ENCODE measurements at regions not wholly inside any gene's neighbourhood (a gene's known extent, or its start where the extent isn't known, plus 50 kb on each side); places are given as distances from the start of the nearest gene placed in this dataset.
"Not testable (repeated sequence)": the region's sequence is repeated elsewhere in the genome, so short reads cannot be mapped to it uniquely, and the experiment has no call there.

GRCh38 chr18:15003231-15003630 lies 255.3 kb downstream of the ANKRD30B start:
- not testable (repeated sequence) for H3K4me3 ChIP-seq (ENCODE audit: low read length); H3K4ac ChIP-seq (ENCODE audit: low read depth, low read length); H3K36me3 ChIP-seq (ENCODE audit: control insufficient read depth, insufficient read depth, low read length); H4K8ac ChIP-seq (ENCODE audit: low read depth, low read length); H2BK120ac ChIP-seq (ENCODE audit: low read depth, low read length); H3K4me2 ChIP-seq (ENCODE audit: low read length); H3K56ac ChIP-seq (ENCODE audit: low read length); H3K9ac ChIP-seq (ENCODE audit: low read length); H3K79me2 ChIP-seq (ENCODE audit: control insufficient read depth, insufficient read depth, low read length); DNase-seq; H3K18ac ChIP-seq (ENCODE audit: low read length); H4K5ac ChIP-seq (ENCODE audit: low read length); H3K27me3 ChIP-seq (ENCODE audit: insufficient read depth, low read length, poor library complexity); H3K27ac ChIP-seq (ENCODE audit: low read depth, low read length); H3K4me1 ChIP-seq (ENCODE audit: control insufficient read depth, low read depth, low read length); H3K79me1 ChIP-seq (ENCODE audit: low read length); H2BK15ac ChIP-seq (replicated peaks; ENCODE audit: low read depth); H3K23ac ChIP-seq (ENCODE audit: low read length); H2AK5ac ChIP-seq (ENCODE audit: low read length); H2BK5ac ChIP-seq (ENCODE audit: low read length)
- WGBS (ENCODE audit: extremely low coverage, insufficient coverage, low lambda C conversion rate): no CpG with 5 or more reads among the region's 12 CpGs

GRCh38 chr18:15003636-15004269 lies 255.8 kb downstream of the ANKRD30B start:
- not testable (repeated sequence) for H2BK120ac ChIP-seq (ENCODE audit: low read depth, low read length); H2AK5ac ChIP-seq (ENCODE audit: low read length); H2BK15ac ChIP-seq (replicated peaks; ENCODE audit: low read depth); H3K79me1 ChIP-seq (ENCODE audit: low read length); H3K79me2 ChIP-seq (ENCODE audit: control insufficient read depth, insufficient read depth, low read length); H3K36me3 ChIP-seq (ENCODE audit: control insufficient read depth, insufficient read depth, low read length); H3K27me3 ChIP-seq (ENCODE audit: insufficient read depth, low read length, poor library complexity); H2BK5ac ChIP-seq (ENCODE audit: low read length); H3K27ac ChIP-seq (ENCODE audit: low read depth, low read length); H3K4me3 ChIP-seq (ENCODE audit: low read length); H3K4me2 ChIP-seq (ENCODE audit: low read length); DNase-seq; H3K4me1 ChIP-seq (ENCODE audit: control insufficient read depth, low read depth, low read length); H4K5ac ChIP-seq (ENCODE audit: low read length); H3K4ac ChIP-seq (ENCODE audit: low read depth, low read length); H3K23ac ChIP-seq (ENCODE audit: low read length); H3K56ac ChIP-seq (ENCODE audit: low read length); H3K18ac ChIP-seq (ENCODE audit: low read length); H4K8ac ChIP-seq (ENCODE audit: low read depth, low read length); H3K9ac ChIP-seq (ENCODE audit: low read length)
- no CpG with 5 or more reads among the region's 18 CpGs for WGBS (ENCODE audit: extremely low coverage, insufficient coverage, low lambda C conversion rate)

- not testable (repeated sequence) for H3K4me1 ChIP-seq (ENCODE audit: control insufficient read depth, low read depth, low read length); H3K4me2 ChIP-seq (ENCODE audit: low read length); H3K27ac ChIP-seq (ENCODE audit: low read depth, low read length); H3K18ac ChIP-seq (ENCODE audit: low read length); H3K36me3 ChIP-seq (ENCODE audit: control insufficient read depth, insufficient read depth, low read length); H2BK5ac ChIP-seq (ENCODE audit: low read length); H3K4me3 ChIP-seq (ENCODE audit: low read length); H3K23ac ChIP-seq (ENCODE audit: low read length); H3K79me1 ChIP-seq (ENCODE audit: low read length); DNase-seq; H3K9ac ChIP-seq (ENCODE audit: low read length); H2BK15ac ChIP-seq (replicated peaks; ENCODE audit: low read depth); H3K79me2 ChIP-seq (ENCODE audit: control insufficient read depth, insufficient read depth, low read length); H3K27me3 ChIP-seq (ENCODE audit: insufficient read depth, low read length, poor library complexity); H2BK120ac ChIP-seq (ENCODE audit: low read depth, low read length); H3K4ac ChIP-seq (ENCODE audit: low read depth, low read length); H3K56ac ChIP-seq (ENCODE audit: low read length); H4K8ac ChIP-seq (ENCODE audit: low read depth, low read length); H2AK5ac ChIP-seq (ENCODE audit: low read length); H4K5ac ChIP-seq (ENCODE audit: low read length)
- no CpG with 5 or more reads among the region's 22 CpGs for WGBS (ENCODE audit: extremely low coverage, insufficient coverage, low lambda C conversion rate)
Observed at GRCh38 chr18:15004270-15004973, 256.4 kb downstream of the ANKRD30B start.

GRCh38 chr18:15005313-15006130 lies 257.6 kb downstream of the ANKRD30B start:
- Histone ChIP-seq H2BK120ac (ENCODE audit: low read depth, low read length) (no peak overlapping the region), H3K79me1 (ENCODE audit: low read length) (no peaks in the 10 kb centered on the region), H4K8ac (ENCODE audit: low read depth, low read length) (no peak overlapping the region), H3K79me2 (ENCODE audit: control insufficient read depth, insufficient read depth, low read length) (no peaks in the 10 kb centered on the region), H4K5ac (ENCODE audit: low read length) (no peak overlapping the region), H3K4me1 (ENCODE audit: control insufficient read depth, low read depth, low read length) (no peaks in the 10 kb centered on the region), H2AK5ac (ENCODE audit: low read length) (no peak overlapping the region), H3K27me3 (ENCODE audit: insufficient read depth, low read length, poor library complexity) (no peaks in the 10 kb centered on the region), H3K27ac (ENCODE audit: low read depth, low read length) (no peak overlapping the region), H3K23ac (ENCODE audit: low read length) (no peak overlapping the region), H3K36me3 (ENCODE audit: control insufficient read depth, insufficient read depth, low read length) (no peaks in the 10 kb centered on the region), H3K4me2 (ENCODE audit: low read length) (no peak overlapping the region), H3K4ac (ENCODE audit: low read depth, low read length) (no peak overlapping the region), H2BK15ac (replicated peaks; ENCODE audit: low read depth) (no peak overlapping the region), H3K9ac (ENCODE audit: low read length) (no peak overlapping the region), H3K4me3 (ENCODE audit: low read length) (no peak overlapping the region), H2BK5ac (ENCODE audit: low read length) (no peak overlapping the region), H3K18ac (ENCODE audit: low read length) (no peak overlapping the region), H3K56ac (ENCODE audit: low read length) (no peak overlapping the region)
- no CpG with 5 or more reads among the region's 28 CpGs for WGBS (ENCODE audit: extremely low coverage, insufficient coverage, low lambda C conversion rate)
- DNase-seq: no peak

- not testable (repeated sequence) for H3K36me3 ChIP-seq (ENCODE audit: control insufficient read depth, insufficient read depth, low read length); H3K9ac ChIP-seq (ENCODE audit: low read length); H4K5ac ChIP-seq (ENCODE audit: low read length); H3K79me2 ChIP-seq (ENCODE audit: control insufficient read depth, insufficient read depth, low read length); H4K8ac ChIP-seq (ENCODE audit: low read depth, low read length); DNase-seq; H3K4me2 ChIP-seq (ENCODE audit: low read length); H2BK120ac ChIP-seq (ENCODE audit: low read depth, low read length); H2BK15ac ChIP-seq (replicated peaks; ENCODE audit: low read depth); H3K27ac ChIP-seq (ENCODE audit: low read depth, low read length); H3K79me1 ChIP-seq (ENCODE audit: low read length); H3K27me3 ChIP-seq (ENCODE audit: insufficient read depth, low read length, poor library complexity); H3K18ac ChIP-seq (ENCODE audit: low read length); H2BK5ac ChIP-seq (ENCODE audit: low read length); H3K4me1 ChIP-seq (ENCODE audit: control insufficient read depth, low read depth, low read length); H2AK5ac ChIP-seq (ENCODE audit: low read length); H3K4ac ChIP-seq (ENCODE audit: low read depth, low read length); H3K56ac ChIP-seq (ENCODE audit: low read length); H3K23ac ChIP-seq (ENCODE audit: low read length); H3K4me3 ChIP-seq (ENCODE audit: low read length)
- no CpG with 5 or more reads among the region's 3 CpGs for WGBS (ENCODE audit: extremely low coverage, insufficient coverage, low lambda C conversion rate)
Observed at GRCh38 chr18:15006616-15007015, 258.6 kb downstream of the ANKRD30B start.

Data from mesendoderm (in vitro differentiated cells).